H1 (cell line): ENCODE measurements at regions not wholly inside any gene's neighbourhood (a gene's known extent, or its start where the extent isn't known, plus 50 kb on each side); places are given as distances from the start of the nearest gene placed in this dataset.

ENCODE experiments used
- NANOG ChIP-seq: IDR thresholded peaks from 2 replicates; pipeline ENCODE4 v1.6.1; 2011; ENCODE audit warnings: low read length, low read depth, mild to moderate bottlenecking, inconsistent platforms; ENCODE audit not compliant: insufficient read depth, poor library complexity, severe bottlenecking

GRCh38 chr1:37152491-37152890 is 118.2 kb upstream of the GRIK3 start (continued):
- no peak for TF ChIP-seq NANOG
